ENCODE measurements at regions not wholly inside any gene's neighbourhood (a gene's known extent, or its start where the extent isn't known, plus 50 kb on each side); places are given as distances from the start of the nearest gene placed in this dataset.
"Not testable (repeated sequence)": the region's sequence is repeated elsewhere in the genome, so short reads cannot be mapped to it uniquely, and the experiment has no call there.

DNA sequence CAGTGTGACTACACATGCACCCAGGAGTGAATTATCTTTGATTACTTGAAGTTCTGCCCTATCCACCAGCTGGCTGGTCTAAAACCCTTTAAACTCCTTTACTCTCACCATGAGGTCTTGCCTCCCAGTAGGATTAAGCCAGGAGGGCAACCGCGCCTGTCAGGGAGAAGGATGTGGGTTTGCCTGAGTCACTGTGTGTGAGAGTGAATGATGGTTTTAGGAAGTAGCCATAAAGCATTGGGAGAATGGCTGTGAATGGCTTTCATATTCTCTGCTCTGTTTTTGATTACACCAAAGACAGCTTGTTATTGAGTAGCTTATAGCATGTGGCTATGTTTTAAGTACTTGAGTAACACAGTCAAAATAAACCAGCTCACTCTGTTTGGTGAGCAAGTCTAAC lies 637.7 kb upstream of the TBL1XR1 start:
- DNase-seq = peak; percentile 46

DNA sequence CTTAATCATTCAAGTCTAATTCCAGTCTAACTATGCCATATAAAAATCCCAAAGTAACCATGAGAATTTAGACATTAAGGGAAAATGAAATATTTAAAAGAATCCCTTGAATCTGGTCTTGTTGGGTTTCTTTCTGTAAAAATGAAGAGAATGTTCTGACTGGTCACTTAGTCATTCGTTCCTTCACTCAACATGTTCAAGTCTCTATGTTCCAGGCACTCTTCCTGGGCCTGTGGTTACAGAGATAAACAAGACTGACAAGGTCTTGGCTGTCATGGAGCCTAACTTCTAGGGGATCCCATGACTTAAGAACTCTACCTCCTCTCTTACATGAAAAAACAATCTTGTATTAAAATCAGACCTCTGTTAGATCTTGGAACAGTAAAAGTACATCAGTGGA lies 638.6 kb upstream of the TBL1XR1 start:
- DNase-seq = no peak

DNA sequence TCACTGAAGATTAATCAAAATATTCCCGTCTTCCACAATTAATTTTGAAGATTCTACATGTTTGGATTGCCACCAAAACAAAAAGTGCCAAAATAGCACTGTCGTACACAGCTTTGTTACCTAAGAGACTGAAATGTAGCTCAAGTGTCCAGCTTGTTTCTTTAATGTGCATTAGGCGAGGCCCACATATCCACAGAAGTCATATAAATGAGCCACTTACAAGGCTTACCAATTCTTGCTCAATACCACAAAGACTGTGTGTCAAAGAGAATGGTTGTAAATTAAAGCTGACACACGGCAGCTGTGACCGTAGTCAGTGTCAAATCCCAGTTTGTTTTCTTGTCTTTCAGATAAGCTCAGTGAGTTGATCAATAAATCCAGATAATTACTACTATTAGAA lies 639.4 kb upstream of the TBL1XR1 start:
- no peak for DNase-seq

DNA sequence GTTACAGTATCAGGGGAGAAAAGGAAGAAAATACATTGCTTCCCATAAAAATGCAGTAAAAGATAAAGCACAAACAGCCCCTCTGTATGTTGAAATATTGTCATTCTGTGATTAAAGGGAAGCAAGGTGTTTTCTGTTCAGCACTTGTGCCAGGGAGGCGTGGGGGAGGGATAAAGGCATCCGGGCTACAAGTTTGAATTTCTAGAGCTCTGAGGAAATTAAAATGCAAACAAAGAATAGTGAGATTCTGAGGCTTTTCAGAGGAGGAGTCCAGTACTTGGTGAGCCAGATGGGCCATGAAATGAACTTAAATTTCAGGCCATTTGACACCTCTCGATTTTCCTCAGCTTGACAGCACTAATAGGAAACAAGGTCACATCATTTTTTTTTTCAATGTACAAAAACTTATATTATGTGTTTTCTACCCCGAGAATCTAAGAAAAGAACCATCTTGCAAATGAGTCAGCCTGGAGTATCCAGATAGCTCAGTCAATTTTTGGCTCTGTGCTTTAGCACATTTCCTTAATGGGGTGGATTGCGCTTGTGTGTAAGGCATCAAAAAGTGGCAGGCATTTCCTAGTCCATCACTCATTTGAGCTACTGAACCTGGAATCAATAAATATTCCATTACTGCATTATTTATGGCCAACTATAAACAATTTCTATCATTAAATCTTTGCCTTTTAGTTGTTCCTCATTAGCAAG lies 640.8 kb upstream of the TBL1XR1 start:
- DNase-seq = no peak

DNA sequence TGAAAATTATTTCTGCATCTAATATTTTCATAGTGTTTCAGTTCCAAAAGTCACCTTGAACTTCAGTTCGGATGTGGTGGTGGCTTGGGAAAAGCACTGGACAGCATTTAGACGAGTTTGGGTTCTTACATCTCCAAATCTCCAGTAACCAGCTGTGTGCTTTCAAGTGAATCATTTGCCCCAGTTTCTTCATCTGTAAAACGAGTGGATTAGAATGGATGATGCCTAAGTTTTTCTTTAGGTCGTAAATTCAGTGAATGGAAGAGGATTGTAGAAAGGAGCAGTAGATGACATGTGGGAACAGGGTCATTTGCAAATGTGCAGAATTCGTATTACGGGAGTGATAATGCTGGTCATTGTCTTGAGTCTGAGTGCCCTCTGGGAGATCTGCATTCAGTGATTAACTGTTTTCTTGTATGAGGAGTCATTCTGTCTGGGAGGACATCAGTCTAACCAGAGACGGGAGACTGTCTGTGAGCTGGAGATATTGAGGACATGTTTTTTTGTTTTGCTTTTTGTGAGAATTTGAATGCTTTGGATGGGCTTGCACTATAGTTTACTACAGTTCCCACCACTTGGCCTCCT lies 641.6 kb upstream of the TBL1XR1 start:
- no peak for DNase-seq

DNA sequence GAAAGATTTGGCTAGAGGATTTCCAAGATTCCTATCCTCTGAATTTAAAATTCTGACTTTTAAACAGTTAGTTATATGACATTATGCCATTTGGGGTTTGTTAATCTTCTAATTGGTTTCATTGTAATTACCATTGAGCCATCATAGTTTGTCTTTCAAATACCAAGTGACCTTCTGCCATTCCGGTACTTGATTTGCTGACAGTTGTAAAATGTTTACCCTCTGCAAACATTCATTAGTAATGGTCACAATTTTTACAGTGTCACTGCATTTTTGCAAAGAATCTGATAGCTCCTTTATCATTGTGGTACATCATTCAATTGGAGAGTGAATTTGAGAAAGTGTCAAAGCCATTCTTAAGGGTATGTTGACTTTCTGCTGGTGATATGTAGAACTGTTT lies 645.0 kb upstream of the TBL1XR1 start:
- no peak for DNase-seq

DNA sequence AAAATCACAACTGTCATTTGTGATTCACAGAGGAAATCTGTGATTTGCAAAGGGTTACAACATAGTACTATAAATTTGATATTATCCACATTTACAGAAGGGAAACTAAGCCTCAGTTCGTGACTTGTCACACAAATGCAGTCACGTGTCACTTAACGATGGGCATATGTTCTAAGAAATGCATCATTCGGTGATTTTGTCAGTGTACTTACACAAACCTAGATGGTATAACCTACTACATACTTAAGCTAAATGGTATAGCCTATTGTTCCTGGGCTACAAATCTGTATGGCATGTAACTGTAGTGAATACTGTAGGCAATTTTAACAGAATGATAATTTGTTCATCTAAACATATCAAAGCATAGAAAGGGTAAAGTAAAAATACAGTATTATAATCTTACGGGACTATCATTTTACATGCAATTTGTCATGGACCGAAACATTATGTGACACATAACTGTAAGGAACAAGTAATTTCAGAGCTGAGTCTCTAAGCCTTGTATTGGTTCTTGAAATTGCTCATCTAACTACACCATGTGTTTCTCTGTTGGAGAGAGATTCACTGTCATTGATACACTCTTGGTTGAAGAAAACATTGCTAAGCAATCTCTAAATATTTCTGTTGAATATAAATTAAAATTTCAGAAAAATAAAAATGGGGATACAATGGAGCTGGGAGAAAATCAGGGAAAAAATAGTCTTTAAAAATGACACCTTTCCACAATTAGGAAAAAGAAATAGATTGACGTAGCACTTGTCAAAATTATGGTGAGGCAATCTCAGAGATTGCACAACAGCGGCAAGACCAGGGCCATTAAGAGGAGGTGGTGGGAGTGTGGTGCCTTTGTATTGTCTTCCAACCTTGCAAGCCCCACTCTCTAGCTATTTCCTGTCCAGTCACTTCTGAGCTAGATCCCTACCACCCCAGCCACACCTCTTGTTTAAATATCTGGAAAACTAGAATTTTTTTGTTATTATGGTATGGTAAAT lies 645.8 kb upstream of the TBL1XR1 start:
- no peak for DNase-seq

DNA sequence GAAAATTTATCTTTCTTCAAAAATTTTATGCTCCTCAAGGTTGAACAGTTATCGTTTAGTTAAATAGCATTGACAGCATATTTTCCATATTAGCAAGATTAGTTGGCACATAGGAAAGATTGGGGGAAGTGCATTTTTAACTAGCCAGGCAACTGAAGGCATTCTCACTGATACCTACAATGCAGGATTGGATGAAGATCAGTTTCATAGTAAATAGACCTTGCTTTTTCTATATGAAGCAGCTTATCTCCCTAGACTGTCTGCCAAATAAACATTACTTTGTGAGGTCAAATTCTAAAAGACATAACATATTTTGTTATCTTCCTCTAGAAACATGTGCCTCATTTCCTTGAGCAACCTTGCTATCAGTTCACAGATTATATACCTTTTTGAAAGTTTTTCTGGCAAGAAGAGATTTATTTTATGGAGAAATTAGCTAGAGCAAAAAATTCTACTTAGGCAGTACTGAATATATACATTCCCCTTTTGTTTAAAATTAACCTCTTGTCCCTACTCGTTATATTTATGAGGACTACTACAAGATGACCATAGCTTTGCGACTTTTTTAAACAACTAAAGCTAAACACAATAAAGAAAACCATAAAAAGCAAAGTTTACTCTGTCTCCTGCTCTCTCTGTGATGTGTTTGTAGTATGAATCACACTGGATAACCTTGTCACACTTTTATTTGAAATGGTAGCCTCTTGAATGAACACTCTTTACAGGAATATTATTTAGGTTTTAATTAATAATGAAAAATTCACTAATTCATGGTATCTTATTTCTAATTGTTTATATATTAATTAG lies 654.9 kb upstream of the TBL1XR1 start:
- DNase-seq = no peak

DNA sequence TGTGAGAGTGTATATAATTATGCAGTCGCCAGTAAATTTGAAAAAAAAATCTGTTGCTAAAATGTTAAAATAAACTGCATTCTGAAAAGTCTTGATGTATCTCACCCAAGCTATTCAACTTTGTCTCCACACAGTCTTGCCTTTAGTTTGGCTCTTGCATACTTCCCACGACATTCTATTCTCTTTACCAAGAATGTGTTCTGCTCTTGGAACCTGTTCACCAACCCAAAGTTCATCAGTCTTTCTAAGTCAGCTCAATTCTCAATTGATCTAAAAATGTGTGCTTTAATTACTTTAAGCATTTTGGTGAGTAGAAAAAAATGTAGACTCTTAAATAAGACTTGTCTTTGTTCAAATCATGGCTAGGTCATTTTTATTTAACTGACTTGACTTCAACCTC lies 657.7 kb upstream of the TBL1XR1 start:
- DNase-seq = no peak

DNA sequence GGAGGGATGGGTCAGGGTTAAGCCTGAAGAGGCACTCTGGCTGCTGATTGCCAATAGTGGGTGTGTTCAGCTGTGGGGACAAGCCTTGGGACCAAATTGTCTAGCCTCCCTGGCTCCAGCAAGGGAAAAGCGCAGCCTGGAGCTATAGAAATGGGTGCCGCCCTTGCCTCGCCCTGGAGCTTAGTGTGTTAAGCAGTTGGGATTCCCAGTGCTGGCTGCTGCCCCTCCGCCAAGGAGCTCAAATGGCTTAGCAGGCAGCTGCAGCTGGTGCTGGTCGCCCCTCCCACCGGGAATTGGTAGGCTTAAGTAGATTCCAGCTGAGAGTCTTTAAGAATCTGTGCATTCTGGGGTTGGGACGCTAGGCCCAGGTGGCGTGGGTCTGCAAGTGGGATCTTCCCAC lies 662.9 kb upstream of the TBL1XR1 start:
- no peak for DNase-seq

DNA sequence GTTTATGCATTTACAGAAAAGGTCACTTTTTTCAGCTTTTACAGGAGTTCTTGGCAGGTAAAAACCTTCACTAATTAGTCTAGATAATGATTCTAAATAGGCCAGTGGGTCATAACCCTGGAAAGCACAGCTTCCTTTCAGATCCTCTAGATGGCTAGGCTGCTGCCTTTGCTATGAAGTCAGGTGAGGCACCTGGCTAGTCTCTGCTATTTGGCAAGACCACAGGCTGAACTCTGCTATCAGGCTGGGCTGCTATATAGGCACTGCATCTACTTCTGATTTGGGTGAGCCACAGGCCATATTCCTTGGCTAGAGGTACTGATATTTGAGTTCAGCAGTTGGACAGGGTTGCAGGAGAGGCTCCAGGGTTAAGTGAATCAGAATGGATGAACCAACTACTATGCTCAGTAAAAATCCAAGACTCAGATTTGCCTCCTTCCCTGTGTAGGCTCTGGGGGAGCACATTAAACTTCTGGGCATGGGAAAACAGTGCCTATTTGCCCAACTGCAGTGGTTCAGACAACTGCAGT lies 665.7 kb upstream of the TBL1XR1 start:
- DNase-seq = no peak

DNA sequence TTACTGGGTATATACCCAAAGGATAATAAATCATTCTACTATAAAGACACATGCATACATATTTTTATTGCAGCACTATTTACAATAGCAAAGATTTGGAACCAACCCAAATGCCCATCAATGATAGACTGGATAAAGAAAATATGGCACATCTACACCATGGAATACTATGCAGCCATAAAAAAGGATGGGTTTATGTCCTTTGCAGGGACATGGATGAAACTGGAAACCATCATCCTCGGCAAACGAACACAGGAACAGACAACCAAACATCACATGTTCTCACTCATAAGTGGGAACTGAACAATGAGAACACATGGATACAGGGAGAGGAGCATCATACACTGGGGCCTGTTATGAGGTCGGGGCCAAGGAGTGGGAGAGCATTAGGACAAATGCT lies 665.0 kb upstream of the KCNMB2 start:
- not testable (repeated sequence) for DNase-seq

DNA sequence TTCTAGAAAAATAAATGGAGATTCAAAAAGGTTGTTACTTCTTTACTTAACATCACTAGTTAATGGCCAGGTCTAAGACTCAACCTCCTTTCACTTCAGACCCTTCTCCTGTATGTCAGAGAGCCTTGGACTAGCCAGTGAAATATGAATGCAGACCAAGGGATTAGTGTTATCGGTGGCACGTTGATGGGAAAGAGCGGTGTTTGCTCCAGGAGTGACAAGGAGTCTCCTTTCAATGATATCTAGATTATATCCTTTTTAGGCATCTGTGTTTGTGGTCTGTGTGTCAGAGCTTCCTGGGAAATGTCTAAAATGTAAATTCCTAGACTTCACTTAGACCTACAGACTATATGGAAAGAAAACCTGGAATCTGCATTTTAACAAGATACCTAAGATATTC lies 658.0 kb upstream of the KCNMB2 start:
- DNase-seq = no peak

DNA sequence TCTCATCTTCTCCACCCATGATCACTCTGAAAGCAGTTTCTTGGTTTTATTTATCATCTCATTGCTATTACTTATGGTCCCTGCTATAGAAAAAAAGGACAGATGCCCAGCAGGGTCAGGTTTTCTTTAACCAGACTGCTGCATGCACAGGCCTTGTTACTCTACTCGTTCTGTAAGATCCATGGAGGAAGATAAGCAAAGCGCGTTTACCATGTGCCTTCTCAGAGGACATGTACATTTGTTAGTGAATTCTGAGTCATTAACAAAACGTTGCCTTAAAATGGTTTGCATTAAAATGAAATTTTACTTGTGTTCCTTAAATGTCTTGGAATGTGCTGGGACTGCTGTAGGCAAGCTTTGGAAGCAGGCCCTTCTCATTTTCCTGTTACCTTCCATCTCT lies 657.3 kb upstream of the KCNMB2 start:
- no peak for DNase-seq

DNA sequence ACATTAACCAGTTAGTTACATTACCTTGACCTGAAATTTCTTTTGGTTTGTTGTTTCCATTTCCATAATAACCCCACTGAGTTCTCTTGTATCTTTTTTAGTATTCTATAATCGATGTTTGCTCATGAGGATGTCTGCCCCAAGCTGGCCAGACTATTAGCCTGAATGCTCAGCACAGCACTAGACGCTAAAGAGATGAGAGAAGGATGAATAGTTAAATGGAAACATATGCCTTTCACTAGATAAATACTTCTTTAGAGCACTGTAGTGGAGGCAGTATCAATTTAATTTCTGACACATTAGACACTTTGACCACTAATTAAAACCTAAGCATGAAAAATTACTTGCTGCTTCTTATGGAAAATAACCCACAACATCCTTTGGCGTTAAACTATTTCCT lies 654.9 kb upstream of the KCNMB2 start:
- no peak for DNase-seq

DNA sequence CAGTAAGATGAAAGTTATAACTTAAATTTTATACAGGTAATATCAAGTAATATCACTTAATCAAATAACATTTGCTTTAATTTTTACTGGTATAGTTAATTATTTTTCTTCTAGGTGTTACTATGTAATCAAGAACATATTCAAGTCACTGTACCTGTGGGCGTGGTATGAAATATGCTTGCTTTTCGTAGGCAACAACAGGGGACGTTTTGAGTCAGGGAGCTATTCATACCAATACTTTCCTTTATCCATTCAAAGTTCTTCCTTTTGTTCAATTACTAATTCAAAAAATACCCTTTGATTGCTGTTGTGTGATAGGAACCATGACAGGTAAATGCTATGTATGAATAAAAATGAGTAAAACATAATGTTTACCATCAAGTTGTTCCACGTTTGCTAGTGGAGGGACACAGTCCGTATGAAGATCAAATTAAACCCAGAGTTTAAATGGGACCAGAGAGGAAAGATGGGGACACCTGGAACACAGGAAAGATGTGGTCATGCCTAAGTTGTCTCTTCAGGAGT lies 654.0 kb upstream of the KCNMB2 start:
- DNase-seq = no peak

DNA sequence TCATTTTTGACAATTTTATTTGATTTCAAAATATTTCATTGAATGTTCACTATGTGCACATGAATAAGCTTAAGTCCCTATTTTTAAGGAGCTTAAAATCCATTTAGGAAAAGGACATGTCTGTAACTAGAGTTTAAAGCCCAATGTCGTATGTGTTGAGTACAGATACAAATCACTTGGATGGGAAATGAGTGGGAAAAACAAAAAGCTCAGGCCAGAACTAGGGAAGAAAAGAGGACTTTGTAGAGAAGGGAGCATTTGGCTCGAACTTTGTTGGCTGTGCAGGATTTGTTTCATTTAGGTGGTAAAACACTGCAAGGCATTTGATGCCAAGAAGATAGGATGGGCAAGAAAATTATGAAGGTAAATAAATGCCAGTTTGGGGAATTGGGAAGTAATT lies 653.1 kb upstream of the KCNMB2 start:
- DNase-seq = no peak

DNA sequence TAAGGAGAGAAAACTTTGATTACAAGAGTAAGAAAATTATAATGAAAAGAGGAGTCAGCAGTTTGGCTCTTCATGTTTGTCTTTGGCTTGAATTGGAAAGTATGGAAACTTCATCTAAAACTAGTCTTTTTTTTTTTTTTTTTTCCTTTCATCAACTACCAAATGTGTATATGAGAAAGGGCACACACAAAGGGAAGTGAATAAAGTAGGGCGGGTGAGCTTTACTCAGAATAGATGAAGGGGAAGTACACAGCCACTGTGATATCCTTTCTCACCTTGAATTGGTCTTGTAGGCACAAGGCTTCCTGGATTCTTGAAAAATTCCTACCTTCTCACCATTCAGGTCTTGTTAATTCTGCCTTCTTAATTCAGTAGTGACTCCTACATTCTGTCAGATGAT lies 652.3 kb upstream of the KCNMB2 start:
- DNase-seq = no peak

DNA sequence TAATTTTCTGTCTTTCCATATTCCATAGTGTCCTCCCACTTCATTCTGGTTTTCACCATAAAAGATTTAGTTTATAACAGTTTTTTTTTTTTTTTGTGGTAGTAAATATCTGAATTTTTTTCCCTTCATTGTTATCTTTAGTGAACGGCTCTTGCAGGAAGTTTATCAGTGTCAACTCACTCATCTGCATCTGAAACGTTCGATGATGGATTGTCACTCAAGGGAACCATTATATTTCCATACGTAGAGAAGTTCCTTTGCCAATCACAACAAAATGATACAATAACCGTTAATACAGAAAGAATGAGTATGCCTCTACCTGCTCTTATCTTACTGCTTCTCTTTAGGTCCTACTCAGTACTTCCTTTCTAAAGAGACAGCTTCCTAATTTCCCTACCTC lies 651.2 kb upstream of the KCNMB2 start:
- no peak for DNase-seq

DNA sequence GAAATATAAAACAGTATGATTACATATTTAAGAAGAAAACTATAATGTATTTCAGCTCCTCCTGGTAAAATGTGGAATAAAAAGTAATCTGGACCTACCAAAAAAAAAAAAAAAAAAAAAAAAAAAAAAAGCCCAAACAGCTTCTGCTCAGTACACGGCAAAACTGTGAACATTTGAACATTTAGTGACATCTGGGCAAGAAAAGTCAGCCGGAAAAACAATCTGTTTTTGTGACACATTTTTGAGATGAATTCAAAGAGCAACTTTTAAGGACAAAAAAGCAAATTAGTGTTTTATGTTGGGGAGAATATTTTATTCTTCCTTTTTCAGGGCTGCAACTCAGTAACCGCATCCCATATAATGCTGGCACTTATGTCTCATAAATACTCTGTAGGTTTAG lies 649.7 kb upstream of the KCNMB2 start:
- no peak for DNase-seq

DNA sequence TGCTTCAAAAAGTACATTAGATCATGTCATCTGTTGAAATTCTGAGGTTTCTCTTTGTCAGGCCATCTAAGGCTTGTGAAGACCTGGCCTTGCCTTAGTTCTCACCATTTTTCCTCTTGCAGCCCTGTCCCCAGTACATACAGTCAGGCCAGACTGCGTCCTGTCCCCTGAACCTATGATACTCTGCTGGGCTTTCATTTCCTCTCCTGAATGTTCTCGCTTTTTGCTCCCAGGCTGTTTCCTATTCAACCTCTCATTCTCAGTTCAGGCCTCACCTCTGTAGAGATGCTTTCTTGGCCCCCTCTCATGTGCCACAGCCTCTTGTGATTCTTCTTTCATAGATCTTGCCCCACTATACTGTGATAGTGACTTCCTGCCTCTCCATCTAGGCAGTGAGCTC lies 648.8 kb upstream of the KCNMB2 start:
- DNase-seq = no peak

DNA sequence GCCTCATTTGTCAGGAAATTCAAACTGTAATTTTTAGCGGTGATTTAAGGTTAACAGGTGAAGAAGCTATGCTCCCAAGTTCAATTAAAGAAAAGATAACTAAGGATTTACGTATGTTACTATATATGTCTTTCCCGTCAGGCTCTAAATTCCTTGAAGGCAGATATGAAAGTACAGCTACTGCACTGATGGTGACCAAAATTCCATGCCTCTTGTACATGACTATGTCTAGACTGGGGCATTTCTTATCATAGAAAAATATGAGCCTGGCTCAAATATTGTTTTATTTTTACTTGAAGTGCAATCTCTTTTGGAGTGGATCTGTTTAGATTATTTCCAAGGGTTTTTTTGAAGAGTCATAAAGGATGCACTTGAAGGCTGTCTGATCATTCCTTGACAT lies 647.1 kb upstream of the KCNMB2 start:
- DNase-seq = no peak
